GM12874 (cell line): ENCODE measurements at regions not wholly inside any gene's neighbourhood (a gene's known extent, or its start where the extent isn't known, plus 50 kb on each side); places are given as distances from the start of the nearest gene placed in this dataset.

Experiments
- TF ChIP-seq, protein P1 (sequence below): IDR thresholded peaks from 2 replicates; pipeline ENCODE4 v1.5.1; 2011; ENCODE audit warnings: low read depth, mild to moderate bottlenecking, control low read depth, low read length, moderate library complexity; ENCODE audit not compliant: insufficient read depth

DNA sequence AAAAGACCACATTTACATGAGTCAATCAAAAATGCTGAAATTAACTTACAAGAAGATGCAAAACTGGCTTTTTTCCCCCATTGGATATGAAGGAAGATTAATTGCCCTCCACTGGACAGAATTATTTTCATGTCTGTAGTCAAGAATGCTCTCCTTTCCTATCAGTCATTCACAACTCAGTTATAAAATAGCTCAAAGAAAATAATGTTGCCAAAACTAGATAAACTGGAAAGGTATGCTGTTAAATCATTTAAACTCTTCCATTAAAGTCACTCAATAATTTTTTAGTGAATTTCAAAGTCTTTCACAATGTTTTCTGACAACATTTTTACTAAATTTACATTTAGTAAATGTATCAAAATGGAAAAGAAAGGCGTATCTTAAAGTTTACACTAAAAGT is 384.5 kb downstream of the HGF start:
- TF ChIP-seq, protein P1, sequence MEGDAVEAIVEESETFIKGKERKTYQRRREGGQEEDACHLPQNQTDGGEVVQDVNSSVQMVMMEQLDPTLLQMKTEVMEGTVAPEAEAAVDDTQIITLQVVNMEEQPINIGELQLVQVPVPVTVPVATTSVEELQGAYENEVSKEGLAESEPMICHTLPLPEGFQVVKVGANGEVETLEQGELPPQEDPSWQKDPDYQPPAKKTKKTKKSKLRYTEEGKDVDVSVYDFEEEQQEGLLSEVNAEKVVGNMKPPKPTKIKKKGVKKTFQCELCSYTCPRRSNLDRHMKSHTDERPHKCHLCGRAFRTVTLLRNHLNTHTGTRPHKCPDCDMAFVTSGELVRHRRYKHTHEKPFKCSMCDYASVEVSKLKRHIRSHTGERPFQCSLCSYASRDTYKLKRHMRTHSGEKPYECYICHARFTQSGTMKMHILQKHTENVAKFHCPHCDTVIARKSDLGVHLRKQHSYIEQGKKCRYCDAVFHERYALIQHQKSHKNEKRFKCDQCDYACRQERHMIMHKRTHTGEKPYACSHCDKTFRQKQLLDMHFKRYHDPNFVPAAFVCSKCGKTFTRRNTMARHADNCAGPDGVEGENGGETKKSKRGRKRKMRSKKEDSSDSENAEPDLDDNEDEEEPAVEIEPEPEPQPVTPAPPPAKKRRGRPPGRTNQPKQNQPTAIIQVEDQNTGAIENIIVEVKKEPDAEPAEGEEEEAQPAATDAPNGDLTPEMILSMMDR = no peak

DNA sequence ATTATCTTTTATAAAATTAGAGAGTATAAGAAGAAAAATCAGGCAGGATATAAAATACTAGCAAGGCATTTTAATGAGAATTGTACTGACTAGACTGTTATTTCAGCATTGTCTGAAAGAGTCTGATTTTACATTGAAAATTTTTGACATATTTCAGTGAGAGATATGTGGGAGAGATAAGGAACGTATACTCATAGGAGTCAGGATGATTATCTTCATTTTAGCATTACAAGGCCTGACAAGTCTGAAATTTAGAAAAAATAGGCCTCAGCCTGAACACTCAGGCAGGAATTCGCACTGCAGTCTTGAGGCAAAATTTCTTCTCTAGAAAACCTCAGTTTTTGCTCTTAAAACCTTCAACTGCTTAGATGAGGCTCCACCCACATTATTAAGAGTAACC is 386.0 kb downstream of the HGF start:
- TF ChIP-seq, protein P1 = no peak

DNA sequence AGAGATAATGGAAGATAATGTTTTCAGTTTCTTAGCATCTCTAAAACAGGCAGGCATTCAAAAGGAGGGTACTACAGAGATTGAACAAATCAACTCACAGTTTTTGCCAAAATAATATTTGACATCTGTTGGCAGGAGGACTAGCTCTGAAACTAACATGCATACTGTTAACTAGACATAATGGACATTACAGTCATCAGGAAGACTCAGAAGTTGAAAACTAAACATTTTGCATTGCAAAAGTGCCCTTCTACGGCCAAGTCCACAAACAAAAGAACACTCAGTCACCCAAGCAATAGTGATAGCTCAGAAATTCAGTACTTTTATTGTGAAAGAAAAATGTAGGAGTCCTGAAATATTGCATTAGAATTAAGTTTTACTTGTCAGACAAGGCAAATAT is 399.0 kb downstream of the HGF start:
- TF ChIP-seq, protein P1 = no peak

DNA sequence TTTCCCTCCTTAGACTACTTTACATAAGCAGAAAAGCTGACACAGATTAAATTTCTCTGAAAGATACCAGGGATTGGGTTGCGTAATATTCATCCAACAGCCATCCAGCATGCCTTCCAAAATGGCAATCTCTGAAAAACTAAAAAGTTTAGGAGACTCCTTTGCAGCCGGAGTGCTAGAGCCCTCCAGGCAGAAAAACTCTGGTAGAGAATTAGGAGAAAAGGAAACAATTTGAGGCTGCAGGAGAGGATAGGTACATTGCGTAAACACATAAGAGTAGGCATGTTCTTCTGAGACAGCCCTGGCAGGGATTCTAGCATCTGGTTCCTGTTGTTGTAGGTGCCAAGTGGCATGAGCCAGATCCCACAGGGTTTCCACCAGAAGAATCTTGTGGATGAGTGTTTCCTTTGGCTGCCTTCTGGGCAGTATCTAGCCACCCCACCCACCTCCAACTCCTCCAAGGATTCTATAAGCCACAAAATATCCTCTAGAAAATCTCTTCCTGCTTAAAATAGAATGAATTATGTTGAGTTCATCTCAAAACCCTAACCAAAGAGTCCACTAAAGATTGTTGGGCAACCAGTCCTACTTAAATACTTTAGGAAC is 402.4 kb downstream of the HGF start:
- TF ChIP-seq, protein P1 = no peak

DNA sequence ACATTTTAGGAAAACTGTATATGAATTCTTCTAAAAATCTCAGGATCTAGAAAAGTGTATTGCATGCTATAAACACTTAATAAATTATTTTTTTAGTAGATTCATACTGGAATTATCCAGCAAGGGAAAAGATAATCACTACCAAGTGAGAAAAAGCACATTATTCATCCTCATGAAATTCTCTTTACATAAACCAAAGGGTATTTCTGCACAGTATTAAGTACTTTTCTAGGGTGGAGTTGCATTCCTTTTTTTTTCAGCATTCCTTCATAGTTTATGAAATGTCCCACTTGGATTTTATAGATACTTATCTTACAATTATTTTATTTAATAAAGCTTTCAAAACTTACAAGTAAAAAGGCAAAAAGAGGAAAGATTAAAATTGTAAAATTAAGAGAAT is 403.3 kb downstream of the HGF start:
- TF ChIP-seq, protein P1 = no peak

DNA sequence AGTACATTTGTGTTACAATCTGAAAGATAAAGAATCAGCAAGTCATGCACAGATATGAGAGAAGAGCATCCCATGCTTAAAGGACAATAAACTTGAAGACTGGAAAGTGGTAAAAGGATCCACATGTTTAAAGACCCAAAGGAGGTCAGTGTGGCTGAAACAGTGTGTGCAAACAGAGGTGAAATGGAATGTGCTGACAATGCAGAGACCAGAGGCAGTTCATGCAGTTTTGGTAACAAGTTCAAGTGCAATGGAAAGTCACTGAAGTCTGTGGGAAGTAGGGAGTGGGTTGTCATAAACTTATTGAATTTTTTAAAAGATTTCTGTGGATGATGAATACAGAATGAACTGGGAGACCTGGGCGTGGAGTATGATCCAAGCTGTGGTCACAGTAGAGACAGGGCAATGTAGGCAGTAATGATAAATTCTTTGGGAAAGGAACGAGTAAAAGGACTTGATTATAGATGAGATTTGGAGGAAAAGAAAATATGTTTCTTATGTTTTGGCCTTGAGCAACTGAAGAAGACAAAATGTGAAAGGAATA is 408.0 kb downstream of the HGF start:
- TF ChIP-seq, protein P1 = no peak

DNA sequence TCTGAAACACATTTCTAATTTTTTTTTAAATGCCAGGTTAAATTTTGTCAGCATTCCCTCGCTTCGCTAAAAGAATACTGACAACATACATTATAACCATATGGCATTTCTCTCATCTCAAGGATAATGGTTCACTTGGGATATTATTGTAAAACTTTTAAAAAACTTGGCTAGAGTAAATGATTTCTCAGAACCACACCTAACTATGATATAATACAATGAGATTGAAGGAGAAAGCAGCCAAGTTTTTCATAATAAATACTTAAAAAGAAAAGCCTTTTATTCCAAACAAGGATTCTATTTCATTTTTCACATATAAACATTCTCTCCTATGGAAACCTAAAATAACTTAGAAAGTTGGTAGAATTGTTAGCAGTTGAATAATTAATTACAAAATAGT is 413.9 kb downstream of the HGF start:
- TF ChIP-seq, protein P1 = no peak
